ENCODE measurements at regions not wholly inside any gene's neighbourhood (a gene's known extent, or its start where the extent isn't known, plus 50 kb on each side); places are given as distances from the start of the nearest gene placed in this dataset.

DNA sequence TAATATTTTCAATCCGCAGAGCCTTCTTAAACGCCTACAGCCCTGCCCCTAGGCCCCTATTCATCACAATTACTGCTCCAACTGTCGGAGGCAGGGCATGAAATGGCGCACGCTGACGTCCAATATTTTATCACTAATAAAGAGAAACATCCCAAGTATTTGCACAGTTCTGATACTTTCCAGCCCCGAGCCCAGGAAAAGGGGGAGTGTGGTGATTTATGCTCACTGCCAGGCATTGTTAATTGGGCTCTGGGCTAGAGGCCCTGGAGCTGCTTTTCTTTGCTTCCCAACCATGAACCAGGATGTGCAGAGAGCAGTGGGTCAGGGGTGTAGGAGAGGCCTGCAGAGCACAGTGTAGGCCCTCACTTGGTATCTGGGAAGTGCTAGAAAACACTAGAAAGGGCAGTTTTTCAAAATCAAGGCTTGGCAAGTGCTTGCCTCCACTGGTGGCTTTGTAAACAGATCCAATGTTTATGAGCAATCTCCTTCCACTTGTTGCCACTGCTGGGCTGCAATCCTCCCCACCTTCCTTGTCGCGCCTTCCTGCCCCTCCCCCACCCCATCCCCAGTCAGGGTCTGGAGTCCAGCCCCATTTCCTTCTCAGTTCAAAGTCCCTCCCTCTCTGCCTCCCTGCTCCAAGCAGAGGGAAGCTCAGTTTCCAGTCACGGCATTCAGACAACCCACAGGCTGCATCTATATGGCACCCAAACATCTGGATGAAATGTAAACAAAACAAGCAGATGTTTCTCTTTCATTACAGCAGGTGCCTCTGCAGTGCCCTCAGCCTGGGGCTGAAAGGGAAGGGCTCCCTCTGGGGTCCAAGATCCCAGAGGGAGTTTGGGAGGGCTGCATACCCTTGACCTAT is 83.9 kb upstream of the PKDCC start:
- TF ChIP-seq CTCF (conservative IDR thresholded peaks at IDR 0.05 in 1 of 2, IDR thresholded peaks at IDR 0.05 in 1 of 2; ENCODE audit: extremely low read depth in 1 of 2, insufficient read depth in 1 of 2, low read depth in 1 of 2, low read length in 2 of 2), result no peak
- TF ChIP-seq EZH2 (IDR thresholded peaks at IDR 0.05; ENCODE audit: borderline replicate concordance, low read length), result no peak

All from mammary epithelial cell (primary cell).